Astrocyte (in vitro differentiated cells and primary cell): ENCODE measurements at regions not wholly inside any gene's neighbourhood (a gene's known extent, or its start where the extent isn't known, plus 50 kb on each side); places are given as distances from the start of the nearest gene placed in this dataset.
"Not testable (repeated sequence)": the region's sequence is repeated elsewhere in the genome, so short reads cannot be mapped to it uniquely, and the experiment has no call there.

Experiments used
- DNase-seq: peaks from one replicate; pipeline ENCODE4 v3.0.0-alpha.2; 2010; ENCODE audit warnings: low read depth
- FAIRE-seq: peaks from 2 replicates; lab custom pipeline; 2011; peaks lifted over from hg19 to GRCh38; lab: Jason Lieb, UNC
- H2AFZ ChIP-seq: 2 replicates; pipeline ENCODE4 v1.6.0; 2012; ENCODE audit warnings: low read depth, low read length, inconsistent platforms
- H3K27ac ChIP-seq: 2 replicates; pipeline ENCODE4 v1.5.1; 2011; ENCODE audit warnings: low read depth, low read length, inconsistent platforms
- H3K27me3 ChIP-seq: 2 replicates; pipeline ENCODE4 v1.6.0; 2011; ENCODE audit warnings: low read length, inconsistent platforms; ENCODE audit not compliant: insufficient read depth
- H3K36me3 ChIP-seq: 2 replicates; pipeline ENCODE4 v1.5.1; 2011; ENCODE audit warnings: low read length, inconsistent platforms; ENCODE audit not compliant: insufficient read depth
- H3K4me1 ChIP-seq: 2 replicates; pipeline ENCODE4 v1.5.1; 2011; ENCODE audit warnings: low read length, inconsistent platforms; ENCODE audit not compliant: insufficient read depth
- H3K4me2 ChIP-seq: 2 replicates; pipeline ENCODE4 v1.6.0; 2012; ENCODE audit warnings: low read length, inconsistent platforms
- H3K4me3 ChIP-seq: 2 replicates; pipeline ENCODE4 v1.5.1; 2011; ENCODE audit warnings: low read depth, mild to moderate bottlenecking, low read length, inconsistent platforms; ENCODE audit not compliant: insufficient read depth
- H3K79me2 ChIP-seq: 2 replicates; pipeline ENCODE4 v1.6.0; 2012; ENCODE audit warnings: mild to moderate bottlenecking, low read length, inconsistent platforms; ENCODE audit not compliant: insufficient read depth
- H3K9ac ChIP-seq: 2 replicates; pipeline ENCODE4 v1.6.0; 2012; ENCODE audit warnings: mild to moderate bottlenecking, low read length, inconsistent platforms
- H3K9me3 ChIP-seq: 2 replicates; pipeline ENCODE4 v1.5.1; 2012; ENCODE audit warnings: low read depth, mild to moderate bottlenecking, low read length, inconsistent platforms; ENCODE audit not compliant: insufficient read depth
- H4K20me1 ChIP-seq: 2 replicates; pipeline ENCODE4 v1.6.0; 2012; ENCODE audit warnings: low read length, inconsistent platforms; ENCODE audit not compliant: insufficient read depth
- H3K27ac Mint-ChIP-seq: one replicate; pipeline ENCODE4 v1.8.0; 2021; ENCODE audit warnings: mild to moderate bottlenecking, mixed read lengths; ENCODE audit not compliant: unreplicated experiment
- H3K27me3 Mint-ChIP-seq: one replicate; pipeline ENCODE4 v1.8.0; 2021; ENCODE audit warnings: low read depth, mixed read lengths; ENCODE audit not compliant: unreplicated experiment
- H3K36me3 Mint-ChIP-seq: one replicate; pipeline ENCODE4 v1.8.0; 2021; ENCODE audit warnings: low read depth, mixed read lengths; ENCODE audit not compliant: unreplicated experiment
- H3K4me1 Mint-ChIP-seq: one replicate; pipeline ENCODE4 v1.8.0; 2021; ENCODE audit warnings: low read depth, mixed read lengths; ENCODE audit not compliant: unreplicated experiment
- H3K4me3 Mint-ChIP-seq: one replicate; pipeline ENCODE4 v1.8.0; 2021; ENCODE audit warnings: mild to moderate bottlenecking, moderate library complexity, mixed read lengths; ENCODE audit not compliant: unreplicated experiment
- H3K9me3 Mint-ChIP-seq: one replicate; pipeline ENCODE4 v1.8.0; 2021; ENCODE audit warnings: mild to moderate bottlenecking, mixed read lengths; ENCODE audit not compliant: unreplicated experiment
- CTCF ChIP-seq: IDR thresholded peaks from 2 replicates; pipeline ENCODE4 v1.5.1; 2011; ENCODE audit warnings: low read depth, mild to moderate bottlenecking, inconsistent platforms, low read length, moderate library complexity; ENCODE audit not compliant: insufficient read depth
- EZH2 ChIP-seq: IDR thresholded peaks from 2 replicates; pipeline ENCODE4 v1.6.1; 2012; ENCODE audit warnings: mild to moderate bottlenecking, low read length, inconsistent platforms; ENCODE audit not compliant: insufficient read depth

DNA sequence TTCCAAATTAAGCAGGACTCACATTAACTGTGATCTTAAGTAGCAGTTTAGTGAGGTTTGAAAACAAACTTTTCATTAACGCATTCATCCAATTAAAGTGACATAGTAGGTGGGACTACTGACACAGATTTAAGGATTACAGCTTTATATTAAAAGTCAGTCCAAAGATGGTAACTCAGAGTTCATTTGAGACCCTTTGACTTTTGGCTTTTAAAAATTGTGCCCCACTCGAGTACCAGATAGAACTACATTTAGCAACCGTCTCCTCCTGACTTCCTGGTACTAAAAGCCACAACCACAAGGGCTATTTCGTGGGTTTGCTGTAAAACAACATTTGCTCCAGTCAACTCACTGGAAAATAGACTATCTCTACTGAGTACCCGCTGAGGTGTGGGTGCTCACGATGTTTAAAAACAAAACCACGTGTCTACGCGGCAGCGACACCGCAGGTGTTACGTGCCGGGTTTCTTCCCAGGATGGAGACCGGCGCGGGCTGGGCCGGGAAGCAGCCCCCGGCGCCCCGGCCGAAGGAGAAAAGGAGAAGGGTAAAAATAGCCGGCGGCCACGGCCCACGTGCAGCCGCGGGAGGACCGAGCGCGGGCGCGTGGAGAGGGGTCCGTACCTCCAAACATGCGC, 120.6 kb downstream of the PRR15 start:
- Mint-ChIP-seq H3K27ac (peak overlapping the region; percentile 77), H3K4me3 (peak overlapping the region; percentile 95)
- not testable (repeated sequence) for H3K27me3 Mint-ChIP-seq, H3K79me2 ChIP-seq, FAIRE-seq, H3K36me3 Mint-ChIP-seq, DNase-seq, H3K36me3 ChIP-seq, H3K9me3 ChIP-seq, H3K4me1 ChIP-seq, H3K27me3 ChIP-seq, H3K4me1 Mint-ChIP-seq, H4K20me1 ChIP-seq, H3K9me3 Mint-ChIP-seq
- H3K4me2 ChIP-seq, result peak overlapping the region; percentile 81
- peak overlapping the region; percentile 38 for H3K27ac ChIP-seq
- H2AFZ ChIP-seq, result peak overlapping the region; percentile 88
- peak overlapping the region; percentile 66 for H3K4me3 ChIP-seq
- peak overlapping the region; percentile 84 for H3K9ac ChIP-seq
- peak; percentile 3 for TF ChIP-seq CTCF

- H3K27me3 Mint-ChIP-seq, result peaks cover 5% of the 10 kb centered on the region
- no peaks in the 10 kb centered on the region for H3K36me3 ChIP-seq
- no peaks in the 10 kb centered on the region for H3K9me3 Mint-ChIP-seq
- H3K9ac ChIP-seq, result peak overlapping the region; percentile 84
- peak overlapping the region; percentile 88 for H2AFZ ChIP-seq
- H3K79me2 ChIP-seq, result no peaks in the 10 kb centered on the region
- no peaks in the 10 kb centered on the region for H3K27me3 ChIP-seq
- DNase-seq, result peak; percentile 60
- peak overlapping the region; percentile 95 for H3K4me3 Mint-ChIP-seq
- H4K20me1 ChIP-seq, result no peaks in the 10 kb centered on the region
- H3K4me1 Mint-ChIP-seq, result peaks cover 5% of the 10 kb centered on the region
- no peak for TF ChIP-seq CTCF
- TF ChIP-seq EZH2, result no peak
- H3K4me3 ChIP-seq, result peak overlapping the region; percentile 66
- no peaks in the 10 kb centered on the region for H3K36me3 Mint-ChIP-seq
- no peak overlapping the region for H3K27ac Mint-ChIP-seq
- H3K27ac ChIP-seq, result peak overlapping the region; percentile 38
- no peaks in the 10 kb centered on the region for H3K9me3 ChIP-seq
- peak overlapping the region; percentile 81 for H3K4me2 ChIP-seq
- FAIRE-seq, result no peak
- no peaks in the 10 kb centered on the region for H3K4me1 ChIP-seq
Observed at GRCh38 chr7:29684787-29685650, 121.3 kb upstream of the WIPF3 start.

- peak overlapping the region; percentile 78 for H3K4me3 Mint-ChIP-seq
- not testable (repeated sequence) for H3K79me2 ChIP-seq, H3K9me3 ChIP-seq, H3K27ac Mint-ChIP-seq, H3K36me3 Mint-ChIP-seq, DNase-seq, H3K27me3 ChIP-seq, H3K27me3 Mint-ChIP-seq, FAIRE-seq, H4K20me1 ChIP-seq, H3K4me1 ChIP-seq, H3K36me3 ChIP-seq, H3K27ac ChIP-seq, H3K9me3 Mint-ChIP-seq, H3K4me1 Mint-ChIP-seq
- Histone ChIP-seq H3K4me3 (peak overlapping the region; percentile 66), H3K4me2 (peak overlapping the region; percentile 81), H3K9ac (peak overlapping the region; percentile 84), H2AFZ (peak overlapping the region; percentile 88)
Observed at GRCh38 chr7:29685651-29686271, 120.5 kb upstream of the WIPF3 start.

DNA sequence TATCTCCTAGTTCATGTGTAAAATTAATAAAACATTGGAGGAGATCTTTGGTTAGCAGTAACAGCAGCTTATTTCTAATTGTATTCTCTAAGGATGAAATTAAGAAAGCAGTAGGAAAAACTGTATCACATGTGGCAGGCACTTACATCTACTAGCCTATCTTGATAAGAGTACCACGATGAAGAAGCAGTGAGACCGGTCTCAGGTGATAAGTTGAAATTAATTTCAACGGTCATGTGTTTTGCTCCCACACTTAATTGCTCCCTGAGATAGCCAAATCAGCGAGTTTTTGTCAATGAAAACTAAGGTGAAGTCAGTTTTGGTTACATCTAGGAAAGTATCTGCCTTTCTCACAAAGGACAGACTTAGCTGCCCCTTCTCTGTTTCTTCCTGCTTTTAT, 115.8 kb upstream of the WIPF3 start:
- FAIRE-seq, result peak; percentile 41
- not testable (repeated sequence) for H3K36me3 Mint-ChIP-seq, H3K4me3 ChIP-seq, H3K9me3 Mint-ChIP-seq, H3K36me3 ChIP-seq, H4K20me1 ChIP-seq, H3K79me2 ChIP-seq, H3K9me3 ChIP-seq, DNase-seq, H2AFZ ChIP-seq, H3K4me1 ChIP-seq, H3K4me3 Mint-ChIP-seq, H3K27ac Mint-ChIP-seq, H3K4me2 ChIP-seq, H3K27me3 ChIP-seq, H3K4me1 Mint-ChIP-seq, H3K9ac ChIP-seq, H3K27ac ChIP-seq, H3K27me3 Mint-ChIP-seq
